ACHN (cell line): ENCODE measurements at regions not wholly inside any gene's neighbourhood (a gene's known extent, or its start where the extent isn't known, plus 50 kb on each side); places are given as distances from the start of the nearest gene placed in this dataset.
A peak's percentile ranks its signal among the peaks of the same experiment; 100 is the strongest.

Source experiments
- DNase-seq: peaks from one replicate; pipeline ENCODE4 v3.0.0-alpha.2; 2015
- in situ Hi-C: cut with HindIII; loops from 2 replicates; pipeline ENCODE4 v1.10.0; 2017; ENCODE audit warnings: low sequenced_read_pairs, low pct_ligation_motif_present, low pct_unique_long_range_greater_than_20kb

GRCh38 chr4:29009908-29010307, 1710.3 kb upstream of the PCDH7 start:
- DNase-seq, result no peak
- in situ Hi-C loops, result no loop called here

GRCh38 chr4:29013341-29013740, 1706.8 kb upstream of the PCDH7 start:
- in situ Hi-C loops, result no loop called here
- DNase-seq, result no peak

GRCh38 chr4:29014555-29014954, 1705.6 kb upstream of the PCDH7 start:
- no peak for DNase-seq
- in situ Hi-C loops, result no loop called here

- in situ Hi-C loops, result no loop called here
- DNase-seq, result no peak
Measured at GRCh38 chr4:29033703-29034102, 1686.5 kb upstream of the PCDH7 start.

- in situ Hi-C loops, result no loop called here
- DNase-seq, result no peak
Measured at GRCh38 chr4:29037501-29037900, 1682.7 kb upstream of the PCDH7 start.

GRCh38 chr4:29043411-29043810, 1676.8 kb upstream of the PCDH7 start:
- DNase-seq, result no peak
- in situ Hi-C loops, result no loop called here

- in situ Hi-C loops, result no loop called here
- DNase-seq, result no peak
Measured at GRCh38 chr4:29046186-29046585, 1674.0 kb upstream of the PCDH7 start.

GRCh38 chr4:29046781-29047180, 1673.4 kb upstream of the PCDH7 start:
- DNase-seq, result no peak
- in situ Hi-C loops, result no loop called here

- no peak for DNase-seq
Measured at GRCh38 chr4:29047341-29048041, 1672.7 kb upstream of the PCDH7 start.

GRCh38 chr4:29051381-29051965, 1668.7 kb upstream of the PCDH7 start:
- DNase-seq, result no peak
- in situ Hi-C loops, result no loop called here

More at GRCh38 chr4:29047341-29048041, 1672.7 kb upstream of the PCDH7 start:
- in situ Hi-C loops, result no loop called here

- no peak for DNase-seq
- in situ Hi-C loops, result no loop called here
Measured at GRCh38 chr4:29052266-29052665, 1667.9 kb upstream of the PCDH7 start.

- no peak for DNase-seq
- in situ Hi-C loops, result no loop called here
Measured at GRCh38 chr4:29058531-29058930, 1661.6 kb upstream of the PCDH7 start.

GRCh38 chr4:29066861-29067260, 1653.3 kb upstream of the PCDH7 start:
- DNase-seq, result no peak
- in situ Hi-C loops, result no loop called here

GRCh38 chr4:29073571-29073970, 1646.6 kb upstream of the PCDH7 start:
- in situ Hi-C loops, result no loop called here
- no peak for DNase-seq

- DNase-seq, result no peak
- in situ Hi-C loops, result no loop called here
Measured at GRCh38 chr4:29075366-29075765, 1644.8 kb upstream of the PCDH7 start.

GRCh38 chr4:29079260-29079659, 1640.9 kb upstream of the PCDH7 start:
- no peak for DNase-seq
- in situ Hi-C loops, result no loop called here

- peak; percentile 2 for DNase-seq
- in situ Hi-C loops, result no loop called here
Measured at GRCh38 chr4:29081234-29081955, 1638.8 kb upstream of the PCDH7 start.

GRCh38 chr4:29082684-29083083, 1637.5 kb upstream of the PCDH7 start:
- DNase-seq, result no peak
- in situ Hi-C loops, result no loop called here

GRCh38 chr4:29085748-29086147, 1634.4 kb upstream of the PCDH7 start:
- no peak for DNase-seq
- in situ Hi-C loops, result no loop called here

- in situ Hi-C loops, result no loop called here
Measured at GRCh38 chr4:29104694-29105093, 1615.5 kb upstream of the PCDH7 start.

More at GRCh38 chr4:29104694-29105093, 1615.5 kb upstream of the PCDH7 start:
- no peak for DNase-seq
